NCI-H748 (cell line): ENCODE measurements at regions not wholly inside any gene's neighbourhood (a gene's known extent, or its start where the extent isn't known, plus 50 kb on each side); places are given as distances from the start of the nearest gene placed in this dataset.

ENCODE experiments used
- DNase-seq: peaks from one replicate; lab custom pipeline; 2025; ENCODE audit not compliant: unreplicated experiment; lab: John Stamatoyannopoulos, UW

DNA sequence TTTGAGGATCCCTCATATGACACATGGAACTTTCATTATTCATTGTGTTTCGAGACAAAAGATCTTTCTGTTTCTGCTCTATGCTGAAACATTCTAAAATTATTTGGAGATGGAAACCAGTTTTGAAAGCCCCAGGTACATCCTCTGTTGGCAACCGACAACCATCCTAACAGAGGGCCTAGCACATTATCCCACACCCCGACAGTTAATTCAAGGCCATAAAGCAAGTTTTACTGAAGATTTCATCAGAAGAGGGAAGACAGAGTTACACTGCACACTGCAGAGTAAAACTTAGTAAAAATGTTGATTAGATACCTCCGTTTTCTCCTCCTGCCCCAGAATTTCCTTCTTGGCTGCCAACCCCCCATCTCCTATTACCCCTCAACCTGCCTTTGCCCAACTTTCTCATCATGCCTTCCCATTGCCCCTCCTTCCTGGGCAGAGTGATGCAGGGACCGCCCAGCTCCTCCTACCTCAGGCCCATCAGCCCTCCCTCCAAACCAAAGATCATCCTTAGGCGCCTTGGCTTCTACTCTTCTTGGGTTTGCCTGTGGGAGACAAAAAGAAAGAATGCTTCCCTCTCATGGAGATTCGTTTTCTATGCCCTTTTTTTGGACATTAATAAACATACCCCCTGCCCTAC is 52.9 kb upstream of the CITED4 start:
- DNase-seq, result no peak

DNA sequence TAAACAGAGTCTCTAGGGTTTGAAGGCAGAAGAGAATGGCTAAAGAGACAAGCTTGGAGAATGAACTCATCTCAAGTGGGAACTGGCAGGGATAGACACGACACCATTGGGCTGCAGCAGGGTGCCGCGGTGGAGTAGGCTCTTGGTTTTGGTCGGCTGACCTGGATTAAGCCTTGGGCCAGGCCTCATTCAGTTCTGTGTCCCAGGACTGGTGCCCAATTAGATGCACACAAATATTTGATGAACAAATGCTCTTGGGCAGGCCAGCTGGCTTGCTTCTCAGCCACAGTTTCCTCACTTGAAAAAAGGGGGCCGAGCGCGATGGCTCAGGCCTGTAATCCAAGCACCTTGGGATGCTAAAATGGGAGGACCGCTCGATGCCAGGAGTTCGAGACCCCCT is 53.4 kb upstream of the CITED4 start:
- no peak for DNase-seq

DNA sequence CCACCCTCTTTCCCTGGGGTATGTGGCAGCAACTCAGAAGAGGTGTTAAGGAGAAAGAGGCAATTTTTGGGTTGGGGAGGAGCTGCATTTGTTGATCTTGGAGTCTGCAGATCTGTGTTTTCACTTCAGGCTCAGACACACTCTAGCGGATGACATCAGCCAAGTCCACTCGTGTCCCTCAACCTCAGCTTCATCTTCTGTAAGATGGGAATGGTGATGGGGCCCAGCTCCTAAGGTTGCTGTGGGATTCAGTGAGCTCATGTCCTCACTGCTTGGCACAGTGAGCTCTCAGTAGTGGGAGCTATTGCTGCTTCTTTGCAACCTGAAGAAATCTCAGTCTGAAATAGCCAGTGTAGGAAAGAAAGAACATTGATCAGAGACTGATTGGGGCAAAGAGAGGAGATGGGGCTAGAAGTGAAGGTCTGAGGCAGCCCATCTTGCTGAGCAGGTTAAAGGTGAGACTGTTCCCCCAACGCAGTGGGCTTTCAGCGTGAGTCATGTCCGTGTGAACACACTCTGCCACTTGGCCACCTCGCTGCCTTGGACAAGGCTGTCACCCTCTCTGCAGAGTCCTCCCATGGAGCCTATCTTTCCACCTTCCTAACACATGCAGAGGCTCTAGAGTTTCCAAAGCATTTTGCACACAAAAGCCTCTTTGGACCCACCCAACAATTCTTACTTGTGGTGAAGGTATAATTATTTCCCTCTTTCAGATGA is 56.0 kb upstream of the CITED4 start:
- DNase-seq, result no peak

DNA sequence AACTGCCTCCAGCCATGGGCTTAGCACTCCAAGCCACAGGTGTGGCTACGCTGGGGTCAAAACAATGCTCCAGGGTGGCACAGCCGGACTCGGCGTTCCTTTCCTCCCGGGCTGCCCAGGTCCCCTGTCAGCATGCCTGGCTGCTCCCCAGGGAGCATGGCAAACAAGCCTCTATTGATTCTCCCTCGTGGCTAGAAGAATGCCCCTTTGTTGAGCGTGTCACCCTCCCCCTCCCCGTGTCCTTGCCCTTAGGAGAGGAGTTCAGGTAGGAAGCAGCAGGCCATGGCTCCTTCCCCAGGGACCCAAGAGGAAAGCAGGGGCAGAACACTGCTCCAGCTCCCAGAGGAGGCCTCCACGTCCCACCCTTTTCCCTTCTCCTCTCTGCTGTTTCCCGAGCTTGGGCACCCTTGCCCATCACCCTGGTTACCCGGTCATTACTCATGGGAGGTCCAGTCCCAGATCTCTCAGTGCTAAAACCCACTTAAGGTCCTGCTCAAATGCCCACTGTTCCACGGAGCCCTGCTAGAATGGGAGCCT is 57.4 kb upstream of the CITED4 start:
- peak; percentile 88 for DNase-seq

DNA sequence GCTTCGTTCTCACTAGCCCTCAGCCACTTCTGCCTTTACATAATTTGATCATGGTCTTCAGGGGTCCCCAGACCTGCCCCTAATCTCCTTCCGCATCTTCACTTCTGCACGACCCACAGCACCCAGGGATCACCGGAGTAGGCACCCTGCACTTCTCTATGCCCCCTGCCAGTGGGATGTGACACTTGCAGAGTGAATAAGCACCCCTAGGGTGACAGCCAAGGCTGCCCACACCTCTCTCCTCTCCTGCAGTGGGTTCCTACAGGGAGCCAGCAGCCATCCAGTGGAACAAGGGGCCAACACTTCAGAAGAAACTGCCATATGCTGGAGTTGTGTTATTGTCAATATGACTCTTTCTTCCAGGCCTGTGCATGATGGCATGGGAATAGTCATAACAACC is 58.0 kb upstream of the CTPS1 start:
- no peak for DNase-seq

DNA sequence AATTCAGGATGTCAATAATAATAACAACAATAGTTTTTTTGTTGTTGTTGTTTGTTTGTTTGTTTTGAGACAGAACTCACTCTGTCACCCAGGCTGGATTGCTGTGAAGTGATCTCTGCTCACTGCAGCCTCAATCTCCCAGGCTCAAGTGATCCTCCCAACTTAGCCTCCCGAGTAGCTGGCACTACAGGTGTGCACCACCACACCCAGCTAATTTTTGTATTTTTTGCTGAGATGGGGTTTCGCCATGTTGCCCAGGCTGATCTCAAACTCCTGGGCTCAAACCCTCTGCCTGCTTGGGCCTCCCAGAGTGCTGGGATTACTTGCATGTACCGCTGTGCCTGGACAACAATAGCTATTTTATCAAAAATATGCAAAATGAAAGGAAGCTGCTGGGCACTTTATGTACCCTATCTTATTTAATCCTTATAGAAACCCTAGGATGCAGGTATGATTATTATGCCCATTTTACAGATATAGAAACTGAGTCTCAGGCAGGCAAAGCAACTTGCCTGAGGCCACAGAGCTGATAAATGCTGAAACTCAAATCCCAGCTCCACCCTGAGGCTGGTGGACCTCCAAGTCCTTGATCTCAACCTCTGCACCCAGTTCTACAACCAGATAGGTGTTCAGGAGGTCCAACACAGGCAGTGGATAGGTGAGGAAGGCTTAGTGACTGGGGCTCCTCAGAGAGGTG is 57.4 kb upstream of the CTPS1 start:
- no peak for DNase-seq

DNA sequence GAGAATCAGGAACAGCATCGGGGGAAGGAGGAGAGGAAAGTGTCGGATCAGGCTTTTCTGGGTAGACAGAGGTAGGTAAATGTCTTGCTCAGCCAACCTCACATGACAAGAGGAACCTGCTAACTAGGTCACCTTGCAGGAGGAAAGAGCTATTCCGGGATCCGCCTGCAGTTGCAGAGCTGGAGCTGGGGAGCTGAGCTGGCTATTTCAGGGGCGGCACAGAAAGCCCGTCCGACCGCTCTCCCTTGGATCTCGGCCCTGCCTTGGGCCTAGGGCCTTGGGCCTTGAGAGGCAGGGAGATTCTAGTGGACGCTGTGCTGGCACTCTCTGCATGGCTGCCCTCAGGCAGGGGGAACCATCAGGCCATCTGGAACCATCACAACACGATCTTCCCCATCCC is 56.5 kb upstream of the CTPS1 start:
- DNase-seq, result no peak

DNA sequence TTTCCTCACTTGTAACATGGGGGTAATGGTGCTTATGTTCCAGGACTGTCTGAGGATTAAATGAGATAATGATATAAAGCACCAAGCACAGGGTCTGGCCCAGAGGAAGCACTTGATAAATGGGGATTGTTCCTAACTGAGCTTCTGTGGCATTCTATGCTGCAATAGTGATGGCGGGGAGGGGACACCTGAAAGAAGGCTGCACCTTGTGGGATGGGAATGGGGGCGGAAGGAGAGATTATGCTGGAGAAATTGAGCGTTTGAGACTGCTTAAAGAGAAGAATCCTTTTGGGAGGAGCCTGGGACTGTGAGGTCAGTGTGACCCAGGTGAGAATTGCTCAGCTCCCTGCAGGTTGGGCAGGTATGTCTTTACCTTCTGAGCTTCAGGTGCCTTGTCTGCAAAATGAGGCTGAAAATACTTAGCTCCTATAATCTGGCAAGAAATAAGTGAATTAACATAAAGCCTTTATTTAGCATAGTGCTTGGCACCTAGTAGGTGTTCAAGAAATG is 55.9 kb upstream of the CTPS1 start:
- DNase-seq, result no peak

DNA sequence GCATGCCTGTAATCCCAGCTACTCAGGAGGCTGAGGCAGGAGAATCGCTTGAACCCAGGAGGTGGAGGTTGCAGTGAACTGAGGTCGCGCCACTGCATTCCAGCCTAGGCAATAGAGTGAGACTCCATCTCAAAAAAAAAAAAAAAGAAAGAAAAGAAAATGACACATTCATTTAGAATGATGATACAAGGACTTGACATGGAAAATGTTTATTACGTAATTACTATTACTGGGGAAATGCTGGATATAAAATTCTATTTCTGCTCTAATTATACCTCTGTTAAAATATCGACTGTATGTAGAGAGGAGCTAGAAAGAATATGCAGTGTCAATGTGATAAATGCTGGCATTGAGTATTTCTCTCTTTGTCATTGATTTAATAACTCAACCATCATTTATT is 54.7 kb upstream of the CTPS1 start:
- no peak for DNase-seq

DNA sequence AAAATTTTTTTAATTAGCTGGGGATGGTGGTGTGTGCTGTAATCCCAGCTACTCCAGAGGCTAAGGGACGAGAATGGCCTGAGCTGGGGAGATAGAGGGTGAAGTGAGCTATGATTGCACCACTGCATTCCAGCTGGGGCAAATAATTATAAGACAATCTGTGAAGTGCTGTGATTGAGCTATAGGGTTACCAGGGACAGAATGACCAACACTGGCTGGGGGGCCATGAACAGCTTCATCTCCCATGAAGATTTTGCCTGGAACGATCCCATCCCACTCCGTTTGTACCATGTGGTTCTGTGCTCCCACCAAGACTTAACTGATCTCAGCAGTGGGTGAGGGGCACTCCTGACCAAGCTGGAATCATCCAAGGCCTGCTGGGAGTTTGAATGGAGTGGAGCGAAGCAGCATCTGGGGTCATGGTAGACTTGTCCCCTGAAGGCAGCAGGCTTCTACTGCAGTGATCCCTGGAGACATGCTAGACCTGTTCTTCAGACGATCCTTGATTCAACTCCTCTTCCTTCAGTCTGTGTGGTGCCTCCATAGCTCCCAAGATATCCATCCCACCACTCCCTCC is 53.6 kb upstream of the CTPS1 start:
- DNase-seq, result no peak

DNA sequence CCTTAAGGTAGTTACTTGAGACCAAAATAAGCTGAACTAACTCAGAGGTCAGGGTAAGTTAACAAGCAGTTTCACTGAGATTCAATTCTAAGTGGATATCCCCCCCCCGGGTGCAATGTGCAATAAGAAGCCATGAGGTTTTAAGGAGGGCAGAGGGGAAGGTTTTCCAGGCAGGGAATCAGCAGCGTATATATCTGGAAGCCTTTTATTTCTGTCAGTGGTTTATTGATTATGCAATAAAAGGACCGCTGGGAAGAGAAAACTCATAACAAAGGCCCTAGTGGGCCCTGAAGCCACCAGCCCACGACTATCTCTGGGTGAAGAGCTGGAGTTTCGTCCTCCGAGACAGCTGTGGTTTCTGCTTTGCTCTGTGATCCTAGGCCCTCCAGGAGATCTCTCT is 53.1 kb upstream of the CTPS1 start:
- DNase-seq, result peak; percentile 76

DNA sequence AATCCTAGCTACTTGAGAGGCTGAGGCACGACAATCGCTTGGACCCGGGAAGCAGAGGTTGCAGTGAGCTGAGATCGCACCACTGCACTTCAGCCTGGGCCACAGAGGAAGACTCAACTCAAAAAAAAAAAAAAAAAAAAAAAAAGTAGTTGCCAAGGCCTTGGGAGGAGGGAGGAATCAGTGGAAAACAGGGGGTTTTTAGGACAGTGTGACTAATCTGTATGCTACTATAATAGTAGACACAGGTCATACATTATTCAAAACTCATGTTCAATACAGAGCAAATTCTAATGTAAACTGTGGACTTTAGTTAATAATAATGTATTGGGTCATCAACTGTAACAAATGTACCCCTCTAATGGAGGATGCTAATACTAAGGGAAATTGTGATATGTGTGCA is 51.7 kb upstream of the CTPS1 start:
- DNase-seq, result no peak

DNA sequence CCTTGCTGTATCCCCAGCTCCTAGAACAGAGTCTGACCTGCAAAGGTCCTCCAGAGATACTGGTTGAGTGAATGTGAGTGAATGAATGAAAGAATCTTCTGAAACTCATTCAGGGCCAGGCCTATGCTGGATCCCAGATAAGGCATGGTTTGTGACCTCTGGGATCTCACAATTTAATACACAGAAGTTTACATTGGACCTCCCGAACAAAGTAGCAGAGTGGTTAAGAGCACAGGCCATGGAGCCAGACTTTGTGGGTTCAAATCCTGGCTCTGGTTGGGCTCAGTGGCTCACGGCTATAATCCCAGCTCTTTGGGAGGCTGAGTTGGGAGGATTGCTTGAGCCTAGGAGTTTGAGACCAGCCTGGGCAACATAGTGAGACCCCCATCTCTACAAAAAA is 50.8 kb upstream of the CTPS1 start:
- no peak for DNase-seq

DNA sequence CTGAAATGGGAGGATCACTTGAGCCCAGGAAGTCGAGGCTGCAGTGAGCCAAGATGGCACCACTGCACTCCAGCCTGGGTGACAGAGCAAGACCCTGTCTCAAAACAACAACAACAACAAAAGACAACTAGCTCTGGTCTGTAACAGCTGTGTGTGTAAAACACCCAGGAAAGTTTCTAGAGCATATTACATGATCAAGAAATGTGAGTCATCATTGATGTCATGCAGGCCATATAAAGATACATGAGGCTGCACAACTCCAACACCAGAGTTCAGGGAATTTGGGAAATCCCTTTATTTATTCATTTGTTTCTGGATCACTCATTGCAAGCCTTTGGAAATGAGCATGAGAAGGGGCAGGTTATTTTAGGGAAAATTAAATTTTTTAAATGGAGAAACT is 50.3 kb upstream of the CTPS1 start:
- DNase-seq, result no peak
